NCI-H510A treated with DMSO at 0.1 percent for 48 hours (cell line): ENCODE measurements at regions not wholly inside any gene's neighbourhood (a gene's known extent, or its start where the extent isn't known, plus 50 kb on each side); places are given as distances from the start of the nearest gene placed in this dataset.

Experiments
- DNase-seq: peaks from one replicate; lab custom pipeline; 2025; lab: John Stamatoyannopoulos, UW

DNA sequence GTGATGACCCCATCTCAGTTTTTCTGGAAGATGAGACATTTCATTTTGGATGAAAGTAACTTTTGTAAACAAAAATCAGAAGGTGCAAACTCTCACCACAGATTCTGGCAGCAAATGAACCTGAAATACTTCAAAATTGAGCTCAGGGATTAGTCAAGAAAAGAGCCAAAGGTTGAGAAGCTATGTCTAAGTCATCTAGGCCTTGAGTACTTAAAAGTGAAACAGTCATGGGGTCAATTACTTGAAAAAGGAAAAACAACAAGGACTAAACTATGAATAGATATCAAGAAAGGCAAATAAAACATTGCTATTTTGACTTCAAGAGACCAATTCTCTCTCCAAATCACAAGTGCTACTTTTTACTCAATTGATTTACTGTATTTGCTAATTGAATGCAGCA lies 285.1 kb downstream of the RBM43 start:
- DNase-seq: no peak

- no peak for DNase-seq
Observed at GRCh38 chr2:150974864-150975263, 286.8 kb downstream of the RBM43 start.

GRCh38 chr2:150974234-150974633 lies 287.4 kb downstream of the RBM43 start:
- no peak for DNase-seq

- no peak for DNase-seq
Observed at GRCh38 chr2:150971910-150972309, 289.8 kb downstream of the RBM43 start.

DNA sequence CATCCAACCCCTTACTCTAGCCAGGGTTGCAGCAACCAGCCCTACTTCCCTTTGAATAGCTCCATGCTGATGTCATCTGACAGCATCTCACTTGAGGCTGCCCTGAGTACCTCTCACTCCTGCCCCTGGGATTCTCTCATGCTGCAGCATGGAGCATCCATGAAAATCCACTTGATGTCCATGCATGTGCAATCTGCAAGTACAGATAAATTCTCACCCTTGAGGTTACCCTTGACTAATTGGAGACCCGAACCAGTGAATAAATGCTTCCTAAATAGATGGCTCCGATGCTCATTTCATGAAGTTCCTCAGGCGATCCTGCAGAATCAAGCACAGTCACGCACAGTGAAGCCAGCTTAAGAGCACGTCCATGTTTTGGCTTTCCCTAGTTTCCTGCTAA lies 298.3 kb downstream of the RBM43 start:
- no peak for DNase-seq

GRCh38 chr2:150955231-150955630 lies 306.4 kb downstream of the RBM43 start:
- no peak for DNase-seq

DNA sequence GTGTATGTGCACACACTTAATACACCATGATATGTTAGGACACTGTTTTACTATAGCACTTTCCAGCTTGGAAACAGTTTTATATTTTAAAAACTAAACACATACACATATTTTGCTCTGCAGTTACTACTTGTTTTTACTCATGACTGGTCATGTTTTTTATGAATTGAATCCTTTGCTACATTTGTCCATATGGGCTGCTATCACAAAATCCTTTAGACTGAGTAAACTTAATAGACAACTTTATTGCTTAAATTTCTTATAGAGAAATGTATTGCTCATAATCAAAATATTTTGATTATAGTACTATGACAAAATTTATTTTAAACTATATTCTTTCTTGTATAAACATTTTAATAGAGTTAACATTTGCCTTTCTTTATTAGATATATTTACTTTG lies 314.8 kb downstream of the RBM43 start:
- no peak for DNase-seq

DNA sequence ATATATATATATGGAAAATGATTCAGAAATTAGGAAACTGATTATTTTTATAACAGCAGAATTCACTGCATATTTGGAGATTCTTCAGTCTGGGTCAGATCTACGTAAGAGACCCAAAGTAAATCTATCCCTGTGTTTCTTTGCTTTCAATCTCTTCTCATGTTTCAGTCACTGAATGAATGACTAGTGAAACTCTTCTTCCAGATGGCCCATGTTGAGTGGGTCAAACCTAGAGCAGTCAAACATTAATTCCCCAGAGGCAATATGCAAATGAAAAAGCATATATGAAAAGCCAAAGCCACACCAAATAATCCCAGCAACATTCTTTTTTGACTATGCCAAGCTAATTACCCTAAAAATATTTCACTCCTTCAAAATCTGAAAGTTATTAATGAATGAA lies 317.3 kb downstream of the RBM43 start:
- no peak for DNase-seq

DNA sequence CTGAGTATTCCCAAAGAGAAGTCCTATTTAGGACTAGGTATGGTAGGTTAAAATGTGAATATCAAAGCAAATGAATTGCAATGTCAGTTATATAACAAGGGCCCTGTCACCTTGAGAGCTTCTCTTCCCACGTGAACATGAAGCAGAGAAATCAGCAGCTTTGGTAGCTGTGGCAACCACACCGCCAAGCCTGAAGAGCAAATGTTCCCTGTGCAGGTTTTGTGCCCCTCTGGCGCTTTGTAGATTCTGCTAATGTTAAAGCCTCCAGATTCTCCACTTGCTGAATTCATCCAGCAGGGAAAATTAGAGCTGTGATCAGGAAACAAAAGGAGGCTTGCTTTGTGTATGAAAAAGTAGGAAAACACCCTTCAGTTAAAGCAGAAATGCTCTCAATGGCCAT lies 322.6 kb downstream of the RBM43 start:
- no peak for DNase-seq

DNA sequence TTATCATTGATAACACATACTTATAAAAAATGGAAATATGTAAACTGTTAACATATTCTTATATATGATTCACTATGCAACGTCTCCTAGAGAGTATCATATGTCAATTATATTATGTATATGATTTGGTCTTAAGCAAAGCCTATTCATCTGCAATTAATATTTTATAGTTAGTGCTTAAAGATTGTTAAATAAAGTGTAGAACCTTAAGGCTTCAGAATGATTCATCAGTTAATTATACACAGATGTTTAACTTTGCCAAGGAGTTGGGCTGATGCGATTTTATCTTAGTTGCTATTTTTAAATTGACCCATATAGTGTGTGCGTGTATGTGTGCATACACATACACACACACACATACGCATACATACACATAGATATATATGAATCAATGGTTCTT lies 323.1 kb downstream of the RBM43 start:
- no peak for DNase-seq

DNA sequence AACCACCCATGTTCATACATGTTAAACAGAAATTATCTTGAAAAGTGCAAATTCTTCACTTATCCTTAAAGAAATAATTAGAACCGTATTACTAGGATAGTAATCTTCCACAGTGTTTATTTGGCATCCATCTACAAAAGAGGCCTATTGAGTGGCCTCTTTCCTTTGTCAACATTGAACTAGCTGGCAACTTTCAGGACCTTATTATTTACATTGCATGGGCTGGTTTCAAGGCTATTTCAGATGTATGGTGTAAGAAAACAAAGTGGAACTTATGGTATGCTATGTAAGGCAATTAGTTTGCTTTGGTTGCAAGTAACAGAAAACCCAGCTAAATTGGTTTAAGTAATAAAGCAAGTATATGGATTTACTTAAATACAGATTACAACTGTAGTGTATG lies 324.6 kb downstream of the RBM43 start:
- no peak for DNase-seq

DNA sequence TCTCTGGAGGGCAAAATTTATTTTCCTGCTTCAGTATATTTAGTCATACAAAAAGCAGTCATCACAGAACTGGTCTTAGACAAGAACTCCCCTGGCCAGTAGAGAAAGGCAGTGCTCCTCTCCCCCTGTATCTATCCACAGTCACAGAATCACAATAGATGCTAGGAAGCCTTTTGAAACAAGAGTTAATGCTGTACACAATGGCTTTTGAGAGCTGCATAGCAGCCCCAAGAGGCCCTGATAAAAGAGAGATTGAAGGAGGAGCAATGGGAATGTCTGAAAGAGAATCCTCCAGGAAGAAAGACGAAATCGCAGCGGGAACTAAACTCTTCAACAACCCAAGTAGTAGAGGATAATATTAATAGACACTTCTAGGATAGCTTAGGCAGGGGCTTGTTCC lies 330.2 kb downstream of the RBM43 start:
- no peak for DNase-seq

DNA sequence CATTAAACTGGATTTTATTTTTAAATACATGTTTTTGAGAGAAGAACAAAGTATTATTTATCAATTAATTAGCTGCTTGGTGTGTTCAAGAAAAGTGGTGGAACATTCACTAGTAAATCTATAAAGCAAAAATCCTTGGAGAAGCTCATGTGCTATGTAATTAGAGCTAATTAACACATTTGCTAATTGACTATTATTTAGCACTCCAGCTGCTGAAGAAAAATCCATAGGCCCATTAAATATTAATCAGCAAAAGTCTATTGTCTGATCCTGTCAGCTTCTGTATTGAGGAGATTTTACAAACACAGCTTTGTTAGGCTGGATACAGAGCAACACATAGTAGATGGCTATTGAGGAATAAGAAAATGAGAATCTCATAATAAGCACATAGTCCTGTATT lies 336.1 kb downstream of the RBM43 start:
- no peak for DNase-seq

DNA sequence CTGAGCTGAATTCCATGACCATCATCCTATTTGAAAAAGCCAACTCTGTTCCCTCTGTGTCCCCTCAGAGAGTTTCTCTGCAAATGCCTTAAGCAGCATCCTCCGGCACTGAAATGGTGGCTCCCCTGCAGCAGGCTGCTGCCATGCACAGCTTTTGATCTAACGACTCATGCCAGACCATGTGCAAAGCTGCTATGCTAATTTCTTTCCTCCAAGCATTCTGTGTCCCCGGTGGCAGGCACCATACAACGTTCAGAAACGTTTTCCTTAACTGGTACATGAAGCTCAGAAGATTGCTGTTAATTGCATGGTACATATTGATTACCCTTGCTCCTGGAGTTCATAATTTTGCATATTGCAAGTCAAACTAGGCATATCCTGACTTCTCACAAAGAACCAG lies 336.8 kb downstream of the RBM43 start:
- DNase-seq: no peak

GRCh38 chr2:150919901-150920300 lies 341.8 kb downstream of the RBM43 start:
- DNase-seq: no peak

- DNase-seq: no peak
Observed at GRCh38 chr2:150917961-150918713, 343.5 kb downstream of the RBM43 start.

DNA sequence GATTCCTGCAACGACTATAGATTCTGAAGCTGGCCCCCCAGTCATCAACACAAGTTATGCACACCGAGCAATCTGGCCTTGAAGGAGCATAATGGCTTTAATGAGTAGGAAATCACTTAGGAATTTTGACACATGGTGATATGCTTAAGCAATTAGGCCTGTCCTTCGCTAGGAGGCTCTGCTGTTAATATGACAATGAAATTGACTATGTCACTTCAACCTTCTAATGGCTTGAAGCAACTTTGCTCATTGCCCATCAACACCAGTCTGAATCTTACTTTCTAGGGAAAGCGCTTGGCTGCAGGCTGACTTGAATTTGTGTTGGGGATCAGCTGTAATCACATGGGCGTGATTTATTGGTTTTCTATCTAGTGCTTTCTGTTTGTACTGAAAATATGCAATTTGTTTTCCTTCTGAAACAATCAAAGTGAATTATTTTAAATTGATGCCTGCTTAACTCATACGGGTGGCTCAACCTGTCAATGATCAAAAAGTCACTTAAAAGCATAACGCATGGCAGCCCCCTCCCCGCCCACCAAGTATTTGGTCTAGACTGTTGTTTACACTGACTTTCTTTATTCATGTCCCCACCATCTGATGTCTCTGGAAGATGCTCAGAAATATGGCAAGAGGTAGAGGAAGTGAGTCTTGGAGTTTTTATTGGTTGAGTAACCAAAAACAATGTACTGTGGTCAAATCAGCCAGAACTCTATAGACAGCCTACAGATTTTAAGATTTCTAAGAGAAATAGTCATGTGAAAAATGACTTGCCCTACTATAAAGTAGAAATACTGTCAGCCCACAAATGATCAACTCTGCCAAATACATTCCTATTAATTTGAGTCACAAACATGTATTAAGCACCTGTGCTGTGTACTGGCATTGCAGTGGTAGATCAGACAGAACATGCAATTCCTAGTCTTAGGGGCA lies 344.9 kb downstream of the RBM43 start:
- DNase-seq: no peak

DNA sequence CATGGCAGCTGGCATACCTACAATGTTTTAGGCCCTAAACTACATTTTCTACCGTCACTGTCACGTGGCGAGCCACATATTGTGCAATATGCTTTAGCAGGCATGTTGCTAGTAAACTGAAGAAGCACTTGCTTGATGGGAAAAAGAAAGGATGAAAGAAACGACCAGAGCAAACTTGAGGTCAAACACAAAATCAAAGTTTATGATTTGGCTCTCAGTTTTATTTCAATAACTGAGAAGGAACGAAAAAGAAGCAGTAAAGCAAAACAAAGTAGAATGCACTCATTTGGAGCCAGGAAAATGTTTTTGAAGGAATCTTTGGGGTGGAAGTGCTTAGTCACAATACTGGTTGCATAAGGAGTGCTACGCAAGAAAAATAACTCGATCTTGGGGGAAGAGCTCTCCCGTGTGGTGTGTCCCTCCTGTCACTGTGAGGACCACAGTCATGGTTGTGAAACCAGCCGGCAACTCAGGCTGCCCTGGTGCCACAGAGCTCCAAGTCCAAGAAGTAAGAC lies 349.8 kb downstream of the RBM43 start:
- DNase-seq: no peak

DNA sequence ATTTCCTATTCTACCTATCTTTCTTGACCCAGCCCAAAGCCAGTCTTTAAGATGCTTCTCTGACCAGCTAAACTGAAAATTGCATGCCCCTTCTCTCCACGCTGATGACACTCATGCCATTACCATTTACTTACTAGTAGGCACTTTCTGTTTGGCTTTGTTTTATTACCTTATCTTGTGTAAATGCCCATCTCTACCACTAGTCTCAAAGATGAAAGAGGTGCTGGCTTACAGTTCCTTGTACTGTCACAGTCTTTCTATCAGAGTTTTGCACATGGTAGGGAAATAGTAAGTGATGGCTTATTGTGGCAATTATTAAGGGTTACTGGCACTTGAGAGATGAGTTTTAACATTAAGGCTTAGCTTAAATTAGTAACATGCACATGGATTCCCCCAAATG lies 352.1 kb downstream of the RBM43 start:
- no peak for DNase-seq

DNA sequence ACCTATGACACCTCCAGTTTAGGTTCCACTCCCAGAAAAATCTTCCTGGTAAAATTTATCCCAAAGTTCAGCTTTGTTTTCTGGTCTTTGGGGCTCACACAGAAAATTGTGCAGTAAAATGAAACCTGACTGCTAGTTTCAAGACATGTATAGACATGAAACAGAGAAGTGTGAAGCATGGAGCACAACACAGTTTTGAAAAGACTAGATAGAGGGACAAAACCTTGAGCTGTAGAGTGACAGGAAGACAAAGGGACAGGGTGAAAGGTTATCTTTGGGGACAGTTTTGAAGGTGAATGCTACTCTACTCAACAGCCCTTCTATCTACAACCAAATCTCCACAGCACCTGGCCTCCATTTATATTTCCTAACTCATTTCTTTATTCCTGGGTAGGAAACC lies 352.6 kb downstream of the RBM43 start:
- DNase-seq: no peak

DNA sequence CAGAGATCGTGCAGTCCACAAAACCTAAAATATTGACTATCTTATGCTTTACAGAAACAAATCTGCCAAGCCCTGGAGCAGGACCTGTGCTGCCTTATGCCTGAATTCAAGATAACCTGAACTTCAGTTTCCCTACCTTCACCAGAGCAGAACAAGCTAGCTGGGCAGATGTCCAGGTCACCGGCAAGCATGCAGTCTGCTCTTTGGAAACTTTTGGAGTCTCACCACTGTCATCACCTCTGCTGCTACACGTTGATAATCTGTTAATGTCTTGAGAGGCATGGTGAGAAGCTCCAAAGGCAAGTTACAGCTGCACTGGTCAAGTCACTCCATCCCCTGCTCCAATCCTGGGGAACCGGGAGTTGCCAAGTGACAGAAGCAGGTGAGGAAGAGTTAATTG lies 354.2 kb downstream of the RBM43 start:
- DNase-seq: no peak

- no peak for DNase-seq
Observed at GRCh38 chr2:150903461-150903860, 358.2 kb downstream of the RBM43 start.

DNA sequence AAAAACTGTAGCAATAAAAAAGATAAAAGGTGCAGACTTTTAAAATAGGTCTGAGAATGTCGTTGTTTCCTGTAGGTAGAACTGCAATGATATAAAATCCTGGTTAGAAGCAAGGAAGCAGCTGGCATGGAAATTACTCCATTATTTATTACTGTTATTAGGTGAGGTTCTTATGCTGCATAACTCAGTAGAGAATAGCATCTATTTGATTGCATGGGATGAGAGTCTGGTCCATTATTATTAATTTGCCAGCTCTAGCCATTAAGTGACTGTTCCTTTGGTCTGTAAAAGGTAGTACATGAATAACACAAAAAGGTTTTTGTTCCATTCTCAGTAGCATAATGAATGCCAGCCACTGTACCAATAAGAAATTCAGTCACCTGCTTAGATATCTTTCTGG lies 358.6 kb downstream of the RBM43 start:
- no peak for DNase-seq
